ENCODE measurements at regions not wholly inside any gene's neighbourhood (a gene's known extent, or its start where the extent isn't known, plus 50 kb on each side); places are given as distances from the start of the nearest gene placed in this dataset.

DNA sequence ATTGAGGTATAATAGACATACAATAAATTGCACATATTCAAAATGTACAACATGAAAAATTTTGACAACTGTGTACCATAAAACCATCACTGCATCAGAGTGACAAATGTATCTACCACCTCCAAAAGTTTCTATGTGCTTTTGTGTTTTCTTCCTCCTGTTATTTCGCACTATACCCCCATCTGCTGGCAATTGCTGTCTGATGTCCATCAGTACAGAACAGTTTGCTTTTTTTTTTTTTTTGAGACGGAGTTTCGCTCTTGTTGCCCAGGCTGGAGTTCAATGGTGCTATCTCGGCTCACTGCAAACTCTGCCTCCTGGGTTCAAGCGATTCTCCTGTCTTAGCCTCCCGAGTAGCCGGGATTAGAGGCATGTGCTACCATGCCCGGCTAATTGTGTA, 154.3 kb upstream of the GIMD1 start:
- ATAC-seq (ENCODE audit: low read depth) = no peak
- Mint-ChIP-seq H3K9me3 (ENCODE audit: insufficient read depth) (no peaks in the 10 kb centered on the region), H3K4me3 (no peak overlapping the region), H3K27me3 (no peaks in the 10 kb centered on the region), H3K27ac (no peak overlapping the region), H3K4me1 (no peaks in the 10 kb centered on the region)
- Histone ChIP-seq H3K27me3 (replicated peaks in 1 of 4; ENCODE audit: control extremely low read depth in 1 of 4, control insufficient read depth in 3 of 4, insufficient read depth in 4 of 4, low read length in 3 of 4) (no peaks in the 10 kb centered on the region), H3K27ac (ENCODE audit: low read length in 2 of 2) (no peak overlapping the region), H2AFZ (ENCODE audit: insufficient read depth, low read depth, low read length, poor library complexity, severe bottlenecking) (no peak overlapping the region), H3K4me3 (ENCODE audit: control extremely low read depth in 1 of 5, extremely low read depth in 1 of 5, insufficient read depth in 1 of 5, low read depth in 2 of 5, low read length in 4 of 5) (no peak overlapping the region), H4K20me1 (ENCODE audit: control insufficient read depth, insufficient read depth, low read length, poor library complexity, severe bottlenecking) (no peaks in the 10 kb centered on the region), H3K4me2 (replicated peaks; ENCODE audit: low read depth, low read length, poor library complexity, severe bottlenecking) (no peak overlapping the region), H3K79me2 (ENCODE audit: control insufficient read depth, insufficient read depth, low read length) (no peaks in the 10 kb centered on the region), H3K9me3 (ENCODE audit: control extremely low read depth in 1 of 3, control insufficient read depth in 2 of 3, insufficient read depth in 1 of 3, low read length in 2 of 3) (peaks cover 0 to 7% (median 0%) of the 10 kb centered on the region in 3 donors), H3K9ac (ENCODE audit: low read length) (no peak overlapping the region), H3K4me1 (ENCODE audit: control insufficient read depth in 2 of 2, insufficient read depth in 2 of 2, low read length in 2 of 2) (no peaks in the 10 kb centered on the region), H3K36me3 (replicated peaks in 1 of 2; ENCODE audit: control extremely low read depth in 1 of 2, control insufficient read depth in 1 of 2, extremely low read depth in 1 of 2, insufficient read depth in 2 of 2, low read length in 1 of 2) (no peaks in the 10 kb centered on the region)
- TF ChIP-seq, protein P1, sequence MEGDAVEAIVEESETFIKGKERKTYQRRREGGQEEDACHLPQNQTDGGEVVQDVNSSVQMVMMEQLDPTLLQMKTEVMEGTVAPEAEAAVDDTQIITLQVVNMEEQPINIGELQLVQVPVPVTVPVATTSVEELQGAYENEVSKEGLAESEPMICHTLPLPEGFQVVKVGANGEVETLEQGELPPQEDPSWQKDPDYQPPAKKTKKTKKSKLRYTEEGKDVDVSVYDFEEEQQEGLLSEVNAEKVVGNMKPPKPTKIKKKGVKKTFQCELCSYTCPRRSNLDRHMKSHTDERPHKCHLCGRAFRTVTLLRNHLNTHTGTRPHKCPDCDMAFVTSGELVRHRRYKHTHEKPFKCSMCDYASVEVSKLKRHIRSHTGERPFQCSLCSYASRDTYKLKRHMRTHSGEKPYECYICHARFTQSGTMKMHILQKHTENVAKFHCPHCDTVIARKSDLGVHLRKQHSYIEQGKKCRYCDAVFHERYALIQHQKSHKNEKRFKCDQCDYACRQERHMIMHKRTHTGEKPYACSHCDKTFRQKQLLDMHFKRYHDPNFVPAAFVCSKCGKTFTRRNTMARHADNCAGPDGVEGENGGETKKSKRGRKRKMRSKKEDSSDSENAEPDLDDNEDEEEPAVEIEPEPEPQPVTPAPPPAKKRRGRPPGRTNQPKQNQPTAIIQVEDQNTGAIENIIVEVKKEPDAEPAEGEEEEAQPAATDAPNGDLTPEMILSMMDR (IDR thresholded peaks at IDR 0.05) = no peak
- TF ChIP-seq EZH2 (IDR thresholded peaks at IDR 0.05; ENCODE audit: borderline replicate concordance, insufficient read depth, low read depth, low read length, poor library complexity, severe bottlenecking) = no peak
- ChIA-PET CTCF (no interaction called here), POLR2A (no interaction called here)
- intact Hi-C loops (cut with micrococcal nuclease) = no loop called here
- no peak for DNase-seq
- 100% methylated on average over 8 of the region's 8 CpGs for WGBS (ENCODE audit: insufficient coverage)

DNA sequence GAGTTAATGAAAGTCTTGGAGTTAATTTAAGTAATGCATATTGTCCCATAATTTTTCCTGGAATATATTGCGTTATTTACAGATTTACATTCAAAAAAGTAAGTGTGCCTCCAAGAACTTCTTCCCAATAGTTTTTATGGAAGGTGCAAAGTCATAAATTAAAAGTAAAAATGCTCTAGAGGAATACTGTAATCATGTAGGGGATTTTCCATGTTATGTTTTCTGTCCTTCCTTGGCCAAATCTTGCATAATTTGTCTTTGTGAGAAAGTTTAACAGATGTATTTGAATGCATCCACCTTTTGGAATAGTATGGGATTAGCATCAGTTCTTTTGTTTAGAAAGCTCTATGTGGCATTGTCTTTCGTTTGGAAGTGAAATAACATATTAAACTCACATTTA, 144.1 kb upstream of the GIMD1 start:
- DNase-seq = no peak
- CTCF ChIA-PET = no interaction called here
- intact Hi-C loops (cut with micrococcal nuclease) = no loop called here
- Histone ChIP-seq H3K9ac (ENCODE audit: low read length) (no peak overlapping the region), H2AFZ (ENCODE audit: insufficient read depth, low read depth, low read length, poor library complexity, severe bottlenecking) (no peak overlapping the region), H3K27ac (ENCODE audit: low read length in 2 of 2) (no peak overlapping the region), H3K9me3 (ENCODE audit: control extremely low read depth in 1 of 3, control insufficient read depth in 2 of 3, insufficient read depth in 1 of 3, low read length in 2 of 3) (no peaks in the 10 kb centered on the region), H3K79me2 (ENCODE audit: control insufficient read depth, insufficient read depth, low read length) (no peaks in the 10 kb centered on the region), H3K36me3 (replicated peaks in 1 of 2; ENCODE audit: control extremely low read depth in 1 of 2, control insufficient read depth in 1 of 2, extremely low read depth in 1 of 2, insufficient read depth in 2 of 2, low read length in 1 of 2) (no peaks in the 10 kb centered on the region), H4K20me1 (ENCODE audit: control insufficient read depth, insufficient read depth, low read length, poor library complexity, severe bottlenecking) (no peaks in the 10 kb centered on the region), H3K27me3 (replicated peaks in 1 of 4; ENCODE audit: control extremely low read depth in 1 of 4, control insufficient read depth in 3 of 4, insufficient read depth in 4 of 4, low read length in 3 of 4) (no peaks in the 10 kb centered on the region), H3K4me2 (replicated peaks; ENCODE audit: low read depth, low read length, poor library complexity, severe bottlenecking) (no peak overlapping the region), H3K4me3 (ENCODE audit: control extremely low read depth in 1 of 5, extremely low read depth in 1 of 5, insufficient read depth in 1 of 5, low read depth in 2 of 5, low read length in 4 of 5) (no peak overlapping the region), H3K4me1 (ENCODE audit: control insufficient read depth in 2 of 2, insufficient read depth in 2 of 2, low read length in 2 of 2) (no peaks in the 10 kb centered on the region)
- H3K4me1 Mint-ChIP-seq = no peaks in the 10 kb centered on the region
- WGBS (ENCODE audit: insufficient coverage) = no CpG with 5 or more reads among the region's 2 CpGs
- H3K27ac Mint-ChIP-seq = no peak overlapping the region
- TF ChIP-seq, protein P1 (IDR thresholded peaks at IDR 0.05) = no peak
- TF ChIP-seq EZH2 (IDR thresholded peaks at IDR 0.05; ENCODE audit: borderline replicate concordance, insufficient read depth, low read depth, low read length, poor library complexity, severe bottlenecking) = no peak
- no peaks in the 10 kb centered on the region for H3K9me3 Mint-ChIP-seq (ENCODE audit: insufficient read depth)
- H3K27me3 Mint-ChIP-seq = no peaks in the 10 kb centered on the region
- POLR2A ChIA-PET = no interaction called here
- no peak overlapping the region for H3K4me3 Mint-ChIP-seq
- no peak for ATAC-seq (ENCODE audit: low read depth)

Data from B cell (primary cell).